PC-3 (cell line): ENCODE measurements at regions not wholly inside any gene's neighbourhood (a gene's known extent, or its start where the extent isn't known, plus 50 kb on each side); places are given as distances from the start of the nearest gene placed in this dataset.

Experiments used
- EZH2 ChIP-seq: fragments of 300-600 bp; sonication (generic); IDR thresholded peaks from one replicate; pipeline ENCODE4 v1.6.1; 2017; ENCODE audit warnings: antibody characterized with exemption, mild to moderate bottlenecking, low read length; ENCODE audit not compliant: unreplicated experiment
- EZH2phosphoT487 ChIP-seq: fragments of 300-600 bp; sonication (generic); IDR thresholded peaks from 2 replicates; pipeline ENCODE4 v1.6.1; 2018; ENCODE audit warnings: mild to moderate bottlenecking, antibody characterized with exemption, low read length, borderline replicate concordance
- TF ChIP-seq, protein P1 (sequence below): fragments of 300-600 bp; sonication (generic); conservative IDR thresholded peaks from 2 replicates; pipeline ENCODE4 v1.5.1; 2017; ENCODE audit warnings: antibody characterized with exemption, low read depth, mild to moderate bottlenecking, low read length

DNA sequence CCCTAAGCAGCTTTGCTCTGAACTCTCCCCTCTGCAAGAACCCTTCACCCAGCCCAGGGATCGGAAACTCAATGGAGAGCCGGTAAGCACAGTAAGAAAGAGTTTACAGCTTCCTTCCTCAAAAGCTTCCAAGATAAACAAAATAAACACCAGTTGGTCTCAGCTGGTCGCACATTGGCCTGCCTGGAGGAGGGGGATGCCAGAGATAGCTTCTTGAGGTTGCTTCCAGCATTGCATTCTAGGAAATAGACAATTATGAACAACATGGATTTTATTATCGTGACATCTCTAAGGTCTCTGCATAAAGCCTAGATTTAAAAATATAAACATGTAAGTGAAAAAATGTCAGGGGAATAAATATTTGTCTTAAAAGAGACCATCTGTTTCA, 141.5 kb upstream of the PKDCC start:
- TF ChIP-seq, protein P1, sequence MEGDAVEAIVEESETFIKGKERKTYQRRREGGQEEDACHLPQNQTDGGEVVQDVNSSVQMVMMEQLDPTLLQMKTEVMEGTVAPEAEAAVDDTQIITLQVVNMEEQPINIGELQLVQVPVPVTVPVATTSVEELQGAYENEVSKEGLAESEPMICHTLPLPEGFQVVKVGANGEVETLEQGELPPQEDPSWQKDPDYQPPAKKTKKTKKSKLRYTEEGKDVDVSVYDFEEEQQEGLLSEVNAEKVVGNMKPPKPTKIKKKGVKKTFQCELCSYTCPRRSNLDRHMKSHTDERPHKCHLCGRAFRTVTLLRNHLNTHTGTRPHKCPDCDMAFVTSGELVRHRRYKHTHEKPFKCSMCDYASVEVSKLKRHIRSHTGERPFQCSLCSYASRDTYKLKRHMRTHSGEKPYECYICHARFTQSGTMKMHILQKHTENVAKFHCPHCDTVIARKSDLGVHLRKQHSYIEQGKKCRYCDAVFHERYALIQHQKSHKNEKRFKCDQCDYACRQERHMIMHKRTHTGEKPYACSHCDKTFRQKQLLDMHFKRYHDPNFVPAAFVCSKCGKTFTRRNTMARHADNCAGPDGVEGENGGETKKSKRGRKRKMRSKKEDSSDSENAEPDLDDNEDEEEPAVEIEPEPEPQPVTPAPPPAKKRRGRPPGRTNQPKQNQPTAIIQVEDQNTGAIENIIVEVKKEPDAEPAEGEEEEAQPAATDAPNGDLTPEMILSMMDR: no peak
- TF ChIP-seq EZH2: no peak
- no peak for TF ChIP-seq EZH2phosphoT487
